Ishikawa (cell line): ENCODE measurements at regions not wholly inside any gene's neighbourhood (a gene's known extent, or its start where the extent isn't known, plus 50 kb on each side); places are given as distances from the start of the nearest gene placed in this dataset.

Experiments
- CREB1 ChIP-seq: IDR thresholded peaks from 2 replicates; pipeline ENCODE4 v1.6.1; 2012; ENCODE audit warnings: low read depth
- EP300 ChIP-seq: IDR thresholded peaks from 2 replicates; pipeline ENCODE4 v1.6.1; 2012; ENCODE audit warnings: borderline replicate concordance
- RAD21 ChIP-seq: IDR thresholded peaks from 2 replicates; pipeline ENCODE4 v1.6.1; 2012; ENCODE audit warnings: low read depth
- TCF12 ChIP-seq: IDR thresholded peaks from 2 replicates; pipeline ENCODE4 v1.6.1; 2012; ENCODE audit warnings: low read depth
- TF ChIP-seq, protein P1 (sequence below): IDR thresholded peaks from 2 replicates; pipeline ENCODE4 v1.6.1; 2012; ENCODE audit warnings: low read depth, mild to moderate bottlenecking

DNA sequence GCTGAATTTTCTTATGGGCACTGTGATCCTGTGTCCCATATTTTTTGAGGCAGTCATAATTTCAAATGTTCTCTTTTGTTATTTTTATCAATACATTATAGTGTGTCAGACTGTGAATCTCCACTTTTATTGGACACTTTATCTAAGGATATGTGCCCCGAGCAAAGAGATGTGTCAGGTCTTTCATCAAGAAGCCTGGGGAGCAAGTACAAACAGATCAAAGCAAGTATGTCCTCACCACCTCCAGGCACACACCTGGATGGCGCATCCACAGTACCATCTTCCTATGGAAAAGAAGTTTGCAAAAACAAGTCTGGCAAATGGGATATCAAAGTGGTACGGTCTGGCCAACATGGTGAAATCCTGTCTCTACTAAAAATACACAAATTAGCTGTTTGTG, 81.0 kb upstream of the ZNF236 start:
- TF ChIP-seq CREB1 (no peak), RAD21 (no peak), TCF12 (no peak), EP300 (no peak)
- TF ChIP-seq, protein P1, sequence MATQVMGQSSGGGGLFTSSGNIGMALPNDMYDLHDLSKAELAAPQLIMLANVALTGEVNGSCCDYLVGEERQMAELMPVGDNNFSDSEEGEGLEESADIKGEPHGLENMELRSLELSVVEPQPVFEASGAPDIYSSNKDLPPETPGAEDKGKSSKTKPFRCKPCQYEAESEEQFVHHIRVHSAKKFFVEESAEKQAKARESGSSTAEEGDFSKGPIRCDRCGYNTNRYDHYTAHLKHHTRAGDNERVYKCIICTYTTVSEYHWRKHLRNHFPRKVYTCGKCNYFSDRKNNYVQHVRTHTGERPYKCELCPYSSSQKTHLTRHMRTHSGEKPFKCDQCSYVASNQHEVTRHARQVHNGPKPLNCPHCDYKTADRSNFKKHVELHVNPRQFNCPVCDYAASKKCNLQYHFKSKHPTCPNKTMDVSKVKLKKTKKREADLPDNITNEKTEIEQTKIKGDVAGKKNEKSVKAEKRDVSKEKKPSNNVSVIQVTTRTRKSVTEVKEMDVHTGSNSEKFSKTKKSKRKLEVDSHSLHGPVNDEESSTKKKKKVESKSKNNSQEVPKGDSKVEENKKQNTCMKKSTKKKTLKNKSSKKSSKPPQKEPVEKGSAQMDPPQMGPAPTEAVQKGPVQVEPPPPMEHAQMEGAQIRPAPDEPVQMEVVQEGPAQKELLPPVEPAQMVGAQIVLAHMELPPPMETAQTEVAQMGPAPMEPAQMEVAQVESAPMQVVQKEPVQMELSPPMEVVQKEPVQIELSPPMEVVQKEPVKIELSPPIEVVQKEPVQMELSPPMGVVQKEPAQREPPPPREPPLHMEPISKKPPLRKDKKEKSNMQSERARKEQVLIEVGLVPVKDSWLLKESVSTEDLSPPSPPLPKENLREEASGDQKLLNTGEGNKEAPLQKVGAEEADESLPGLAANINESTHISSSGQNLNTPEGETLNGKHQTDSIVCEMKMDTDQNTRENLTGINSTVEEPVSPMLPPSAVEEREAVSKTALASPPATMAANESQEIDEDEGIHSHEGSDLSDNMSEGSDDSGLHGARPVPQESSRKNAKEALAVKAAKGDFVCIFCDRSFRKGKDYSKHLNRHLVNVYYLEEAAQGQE = no peak
